Stimulated activated CD4-positive, alpha-beta T cell treated with anti-CD3 and anti-CD28 coated beads, Interleukin-12 subunit alpha, Interleukin-12 subunit beta, amount 100 ng/mL, for 48 hours (primary cell): ENCODE measurements at regions not wholly inside any gene's neighbourhood (a gene's known extent, or its start where the extent isn't known, plus 50 kb on each side); places are given as distances from the start of the nearest gene placed in this dataset.
"Not testable (repeated sequence)": the region's sequence is repeated elsewhere in the genome, so short reads cannot be mapped to it uniquely, and the experiment has no call there.

Source experiments
- DNase-seq, 3 donors: peaks; one replicate each; pipeline ENCODE4 v3.0.0-alpha.2; 2020; ENCODE audit warnings: low read depth in 2 of 3, low spot score in 1 of 3

- DNase-seq = no peak
Measured at GRCh38 chr20:22732751-22733150, 148.4 kb upstream of the FOXA2 start.

GRCh38 chr20:22734946-22735647, 150.7 kb upstream of the FOXA2 start:
- not testable (repeated sequence) for DNase-seq

- DNase-seq = no peak
Measured at GRCh38 chr20:22740829-22741228, 156.5 kb upstream of the FOXA2 start.

- DNase-seq = no peak
Measured at GRCh38 chr20:22744341-22745193, 160.2 kb upstream of the FOXA2 start.

GRCh38 chr20:22745194-22745500, 160.8 kb upstream of the FOXA2 start:
- DNase-seq = no peak

GRCh38 chr20:22746957-22747356, 162.6 kb upstream of the FOXA2 start:
- DNase-seq = no peak

- DNase-seq = no peak
Measured at GRCh38 chr20:22752324-22752723, 168.0 kb upstream of the FOXA2 start.

GRCh38 chr20:22757424-22758183, 173.2 kb upstream of the FOXA2 start:
- DNase-seq = no peak

GRCh38 chr20:22758815-22759214, 174.4 kb upstream of the FOXA2 start:
- no peak for DNase-seq

GRCh38 chr20:22762576-22763256, 178.3 kb upstream of the FOXA2 start:
- no peak for DNase-seq

- DNase-seq = no peak
Measured at GRCh38 chr20:22763257-22763906, 179.0 kb upstream of the FOXA2 start.

GRCh38 chr20:22768266-22769178, 184.2 kb upstream of the FOXA2 start:
- no peak for DNase-seq

GRCh38 chr20:22770241-22770800, 185.9 kb upstream of the FOXA2 start:
- no peak for DNase-seq

- DNase-seq = no peak
Measured at GRCh38 chr20:22771706-22772105, 187.3 kb upstream of the FOXA2 start.

GRCh38 chr20:22773344-22773743, 189.0 kb upstream of the FOXA2 start:
- no peak for DNase-seq

GRCh38 chr20:22775256-22775655, 190.9 kb upstream of the FOXA2 start:
- no peak for DNase-seq

GRCh38 chr20:22775671-22776139, 191.3 kb upstream of the FOXA2 start:
- DNase-seq = no peak

- no peak for DNase-seq
Measured at GRCh38 chr20:22776369-22776768, 192.0 kb upstream of the FOXA2 start.

- DNase-seq = no peak
Measured at GRCh38 chr20:22779878-22780277, 195.5 kb upstream of the FOXA2 start.
